Fibroblast of pulmonary artery (primary cell): ENCODE measurements at regions not wholly inside any gene's neighbourhood (a gene's known extent, or its start where the extent isn't known, plus 50 kb on each side); places are given as distances from the start of the nearest gene placed in this dataset.
A peak's percentile ranks its signal among the peaks of the same experiment; 100 is the strongest.
"Not testable (repeated sequence)": the region's sequence is repeated elsewhere in the genome, so short reads cannot be mapped to it uniquely, and the experiment has no call there.

ENCODE experiments used
- DNase-seq: peaks from one replicate; pipeline ENCODE4 v3.0.0-alpha.2; 2010; ENCODE audit warnings: low read depth
- H3K4me3 ChIP-seq: replicated peaks from 2 replicates; pipeline ENCODE4 v1.5.1; 2011; ENCODE audit warnings: low read depth, mild to moderate bottlenecking, control low read depth, low read length, moderate library complexity
- CTCF ChIP-seq: IDR thresholded peaks from 2 replicates; pipeline ENCODE4 v1.5.1; 2011; ENCODE audit warnings: mild to moderate bottlenecking, control low read depth, low read length, inconsistent platforms; ENCODE audit errors: missing control alignments

- DNase-seq: no peak
- no peak for TF ChIP-seq CTCF
- no peak overlapping the region for H3K4me3 ChIP-seq
These were observed 349.3 kb downstream of the SOX4 start for GRCh38 chr6:21942897-21943296.

- no peak overlapping the region for H3K4me3 ChIP-seq
- peak; percentile 76 for DNase-seq
- TF ChIP-seq CTCF: no peak
These were observed 350.5 kb downstream of the PRL start for GRCh38 chr6:21946298-21946783.

- not testable (repeated sequence) for DNase-seq, H3K4me3 ChIP-seq
These were observed 349.6 kb downstream of the PRL start for GRCh38 chr6:21947227-21947626.

GRCh38 chr6:21947731-21948386 lies 349.0 kb downstream of the PRL start:
- TF ChIP-seq CTCF: no peak

GRCh38 chr6:21949211-21949801 lies 347.5 kb downstream of the PRL start:
- TF ChIP-seq CTCF: no peak
- peak; percentile 16 for DNase-seq
- no peak overlapping the region for H3K4me3 ChIP-seq

More at GRCh38 chr6:21947731-21948386, 349.0 kb downstream of the PRL start:
- peak; percentile 20 for DNase-seq
- no peak overlapping the region for H3K4me3 ChIP-seq

- no peak for TF ChIP-seq CTCF
- no peak for DNase-seq
- no peak overlapping the region for H3K4me3 ChIP-seq
These were observed 344.5 kb downstream of the PRL start for GRCh38 chr6:21952367-21952766.

- no peak for TF ChIP-seq CTCF
- no peak overlapping the region for H3K4me3 ChIP-seq
- peak; percentile 83 for DNase-seq
These were observed 342.7 kb downstream of the PRL start for GRCh38 chr6:21953831-21954801.
